ENCODE measurements at regions not wholly inside any gene's neighbourhood (a gene's known extent, or its start where the extent isn't known, plus 50 kb on each side); places are given as distances from the start of the nearest gene placed in this dataset.
A peak's percentile ranks its signal among the peaks of the same experiment; 100 is the strongest.

DNA sequence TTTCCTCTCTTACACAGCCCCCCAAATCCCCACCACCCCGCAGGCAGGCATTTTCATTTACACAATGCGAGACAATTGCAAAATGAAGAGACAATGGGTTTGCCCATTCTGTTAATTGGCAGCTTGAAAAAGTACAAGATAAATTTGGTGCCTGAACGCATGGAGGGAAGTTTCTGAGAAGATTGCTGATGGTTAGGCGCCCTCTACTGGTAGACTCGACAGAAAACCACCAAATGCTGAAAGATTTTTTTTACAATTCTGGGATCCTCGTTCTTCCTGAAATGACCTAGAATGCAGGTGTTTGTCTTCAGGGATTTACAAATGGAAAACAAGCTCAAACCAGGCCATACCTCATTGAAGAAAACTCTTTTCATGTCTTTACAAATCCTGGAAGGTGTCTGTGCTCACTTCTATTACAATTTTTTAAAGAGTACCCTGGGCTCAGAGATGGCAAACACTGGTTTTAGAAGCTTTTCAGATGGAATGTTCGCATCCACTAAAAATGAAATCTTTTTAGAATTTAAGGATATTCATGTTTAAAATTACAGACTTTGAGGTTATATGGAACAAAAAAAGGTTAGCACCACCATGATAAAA is 338.5 kb downstream of the PMP22 start:
- Histone ChIP-seq H3K36me3 (no peaks in the 10 kb centered on the region), H3K9me3 (no peaks in the 10 kb centered on the region), H3K27ac (no peak overlapping the region), H3K4me3 (no peak overlapping the region), H3K4me1 (no peaks in the 10 kb centered on the region), H3K27me3 (no peaks in the 10 kb centered on the region)
- intact Hi-C loops (cut with DNase I; ENCODE audit: low total_unique reads): no loop called here
- TF ChIP-seq, protein P1, sequence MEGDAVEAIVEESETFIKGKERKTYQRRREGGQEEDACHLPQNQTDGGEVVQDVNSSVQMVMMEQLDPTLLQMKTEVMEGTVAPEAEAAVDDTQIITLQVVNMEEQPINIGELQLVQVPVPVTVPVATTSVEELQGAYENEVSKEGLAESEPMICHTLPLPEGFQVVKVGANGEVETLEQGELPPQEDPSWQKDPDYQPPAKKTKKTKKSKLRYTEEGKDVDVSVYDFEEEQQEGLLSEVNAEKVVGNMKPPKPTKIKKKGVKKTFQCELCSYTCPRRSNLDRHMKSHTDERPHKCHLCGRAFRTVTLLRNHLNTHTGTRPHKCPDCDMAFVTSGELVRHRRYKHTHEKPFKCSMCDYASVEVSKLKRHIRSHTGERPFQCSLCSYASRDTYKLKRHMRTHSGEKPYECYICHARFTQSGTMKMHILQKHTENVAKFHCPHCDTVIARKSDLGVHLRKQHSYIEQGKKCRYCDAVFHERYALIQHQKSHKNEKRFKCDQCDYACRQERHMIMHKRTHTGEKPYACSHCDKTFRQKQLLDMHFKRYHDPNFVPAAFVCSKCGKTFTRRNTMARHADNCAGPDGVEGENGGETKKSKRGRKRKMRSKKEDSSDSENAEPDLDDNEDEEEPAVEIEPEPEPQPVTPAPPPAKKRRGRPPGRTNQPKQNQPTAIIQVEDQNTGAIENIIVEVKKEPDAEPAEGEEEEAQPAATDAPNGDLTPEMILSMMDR (IDR thresholded peaks at IDR 0.05): peak; percentile 58 to 71 (median 60)
- no peak for TF ChIP-seq POLR2A (IDR thresholded peaks at IDR 0.05)
- peak; percentile 20 to 28 for DNase-seq

DNA sequence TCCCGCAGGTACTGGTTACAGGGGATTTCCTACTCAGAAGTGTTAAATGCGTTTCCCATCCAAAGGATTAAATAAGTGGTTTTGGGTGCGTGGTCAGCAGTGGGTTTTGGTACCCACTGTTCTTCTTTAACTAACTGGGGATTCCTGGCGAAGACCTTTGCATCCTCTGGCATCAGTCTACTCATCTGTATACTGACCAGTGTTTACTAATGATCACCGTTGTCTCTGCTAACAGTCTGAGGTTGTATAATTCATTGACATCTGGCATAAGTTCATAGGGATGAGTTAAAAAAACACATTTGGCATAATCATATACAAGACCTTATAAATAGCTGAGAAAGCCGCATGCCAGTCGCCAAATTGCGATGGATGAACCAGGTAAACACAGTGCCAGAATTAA is 339.1 kb downstream of the PMP22 start:
- no peaks in the 10 kb centered on the region for H3K36me3 ChIP-seq
- TF ChIP-seq, protein P1 (IDR thresholded peaks at IDR 0.05): no peak
- TF ChIP-seq POLR2A (IDR thresholded peaks at IDR 0.05): no peak
- intact Hi-C loops (cut with DNase I; ENCODE audit: low total_unique reads): no loop called here
- no peaks in the 10 kb centered on the region for H3K4me1 ChIP-seq
- no peak overlapping the region for H3K4me3 ChIP-seq
- no peak overlapping the region for H3K27ac ChIP-seq
- H3K27me3 ChIP-seq: no peaks in the 10 kb centered on the region
- DNase-seq: no peak
- H3K9me3 ChIP-seq: no peaks in the 10 kb centered on the region

DNA sequence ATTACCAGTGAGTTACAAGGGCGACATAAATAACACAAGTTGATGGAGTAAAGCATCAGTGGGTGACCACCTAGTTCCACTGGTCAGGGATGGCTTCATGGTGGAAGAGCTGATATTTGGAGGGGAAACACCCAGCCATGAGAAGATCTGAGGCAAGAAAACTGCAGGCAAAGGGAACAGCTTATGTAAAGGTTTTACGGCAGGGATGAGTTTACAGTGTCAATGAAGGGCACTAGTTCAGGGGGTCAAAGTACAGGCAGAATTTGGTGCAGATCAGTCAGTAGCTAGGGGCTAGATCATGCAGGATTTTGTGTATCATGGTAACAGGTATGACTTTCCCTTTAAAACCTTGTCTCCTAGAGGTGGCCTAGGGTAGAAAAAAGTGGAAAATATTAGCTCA is 339.6 kb downstream of the PMP22 start:
- no peak overlapping the region for H3K27ac ChIP-seq
- H3K4me3 ChIP-seq: no peak overlapping the region
- H3K9me3 ChIP-seq: no peaks in the 10 kb centered on the region
- no peak for DNase-seq
- intact Hi-C loops (cut with DNase I; ENCODE audit: low total_unique reads): no loop called here
- H3K27me3 ChIP-seq: no peaks in the 10 kb centered on the region
- TF ChIP-seq POLR2A (IDR thresholded peaks at IDR 0.05): no peak
- TF ChIP-seq, protein P1 (IDR thresholded peaks at IDR 0.05): no peak
- no peaks in the 10 kb centered on the region for H3K36me3 ChIP-seq
- H3K4me1 ChIP-seq: no peaks in the 10 kb centered on the region

DNA sequence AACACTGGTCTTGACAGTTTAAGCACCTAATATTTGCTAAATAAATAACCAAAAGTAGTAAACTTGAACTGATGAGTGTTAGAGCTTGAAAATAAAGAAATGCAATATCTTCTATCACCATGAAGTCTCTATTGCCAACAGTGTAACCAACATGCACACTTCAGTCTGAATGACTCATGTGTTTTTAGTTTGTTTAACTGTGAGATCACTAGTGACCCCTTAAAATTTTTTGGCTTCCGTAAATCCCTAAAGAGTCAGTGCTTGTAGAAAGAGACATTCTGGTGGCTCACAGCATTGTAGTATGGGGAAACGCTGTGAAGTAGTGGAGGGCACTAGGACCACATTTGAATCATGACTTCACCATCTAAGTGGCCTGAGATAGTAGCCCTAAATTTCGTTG is 341.1 kb downstream of the PMP22 start:
- H3K4me3 ChIP-seq: no peak overlapping the region
- H3K27me3 ChIP-seq: no peaks in the 10 kb centered on the region
- H3K4me1 ChIP-seq: no peaks in the 10 kb centered on the region
- no peak overlapping the region for H3K27ac ChIP-seq
- TF ChIP-seq POLR2A (IDR thresholded peaks at IDR 0.05): no peak
- TF ChIP-seq, protein P1 (IDR thresholded peaks at IDR 0.05): no peak
- no peaks in the 10 kb centered on the region for H3K36me3 ChIP-seq
- DNase-seq: no peak
- H3K9me3 ChIP-seq: no peaks in the 10 kb centered on the region
- intact Hi-C loops (cut with DNase I; ENCODE audit: low total_unique reads): no loop called here

DNA sequence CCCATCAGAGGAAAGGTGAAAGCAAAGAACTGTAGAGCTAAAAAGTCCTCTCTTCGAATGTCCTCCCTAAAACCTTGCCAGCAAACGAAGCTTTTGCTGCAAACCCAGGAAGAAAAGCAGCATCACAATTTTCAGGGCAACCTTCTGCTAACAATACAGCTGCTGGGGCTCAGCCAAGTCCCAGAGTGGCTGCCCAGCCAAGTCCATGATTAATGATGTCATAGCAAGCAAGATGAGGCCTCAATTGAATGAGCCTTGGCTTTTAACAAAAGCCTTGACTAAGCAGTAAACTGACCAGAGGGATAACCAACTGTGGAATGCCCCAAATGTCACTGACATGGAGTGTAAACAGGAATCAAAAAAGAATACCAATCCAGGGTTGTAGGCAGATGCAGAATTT is 342.7 kb downstream of the PMP22 start:
- DNase-seq: no peak
- TF ChIP-seq POLR2A (IDR thresholded peaks at IDR 0.05): no peak
- TF ChIP-seq, protein P1 (IDR thresholded peaks at IDR 0.05): no peak
- H3K9me3 ChIP-seq: no peaks in the 10 kb centered on the region
- H3K4me1 ChIP-seq: no peaks in the 10 kb centered on the region
- intact Hi-C loops (cut with DNase I; ENCODE audit: low total_unique reads): no loop called here
- H3K27ac ChIP-seq: no peak overlapping the region
- no peaks in the 10 kb centered on the region for H3K36me3 ChIP-seq
- no peaks in the 10 kb centered on the region for H3K27me3 ChIP-seq
- H3K4me3 ChIP-seq: no peak overlapping the region

Measured in uterus (tissue), 3 donors.